H1 (cell line): ENCODE measurements at regions not wholly inside any gene's neighbourhood (a gene's known extent, or its start where the extent isn't known, plus 50 kb on each side); places are given as distances from the start of the nearest gene placed in this dataset.

Experiments
- CTCF ChIA-PET: fragments of 300-600 bp; sonication (Branson Sonifier 250); formaldehyde crosslinking; loops from one replicate; lab custom pipeline; 2021; ENCODE audit not compliant: partially characterized antibody; lab: Charles Lee
- POLR2A ChIA-PET: fragments of 300-600 bp; sonication (Branson Sonifier 250); formaldehyde crosslinking; loops from one replicate; lab custom pipeline; 2021; ENCODE audit warnings: inconsistent platforms; ENCODE audit not compliant: partially characterized antibody; lab: Charles Lee
- DNase-seq, 2 experiments: peaks; one replicate each; pipeline versions ENCODE4 v3.0.0 to v3.0.0-alpha.2; 2010 to 2022; ENCODE audit warnings: low spot score in 2 of 2, low read depth in 1 of 2, mixed read lengths in 1 of 2
- FAIRE-seq: peaks from 2 replicates; lab custom pipeline; 2011; peaks lifted over from hg19 to GRCh38; lab: Jason Lieb, UNC
- H2AFZ ChIP-seq: 2 replicates; pipeline ENCODE4 v1.8.1; 2012; ENCODE audit warnings: low read length, inconsistent platforms
- H2AK5ac ChIP-seq: 2 replicates; pipeline ENCODE4 v1.6.1; 2013; ENCODE audit warnings: low read depth, low read length
- H2BK120ac ChIP-seq: replicated peaks from 2 replicates; pipeline ENCODE3; 2013; ENCODE audit warnings: low read depth, low read length, inconsistent platforms
- H2BK12ac ChIP-seq: 2 replicates; pipeline ENCODE4 v1.6.1; 2013; ENCODE audit warnings: low read depth, low read length
- H2BK15ac ChIP-seq: 2 replicates; pipeline ENCODE4 v1.6.1; 2013; ENCODE audit warnings: low read length
- H2BK20ac ChIP-seq: 2 replicates; pipeline ENCODE4 v1.6.1; 2013; ENCODE audit warnings: low read length
- H2BK5ac ChIP-seq: 2 replicates; pipeline ENCODE4 v1.6.1; 2013; ENCODE audit warnings: low read depth, low read length
- H3K14ac ChIP-seq: 2 replicates; pipeline ENCODE4 v1.6.1; 2013; ENCODE audit warnings: inconsistent platforms; ENCODE audit not compliant: insufficient read length
- H3K18ac ChIP-seq: 2 replicates; pipeline ENCODE4 v1.6.1; 2013; ENCODE audit warnings: low read length; ENCODE audit errors: extremely low read depth
- H3K23ac ChIP-seq: 2 replicates; pipeline ENCODE4 v1.6.1; 2013; ENCODE audit warnings: inconsistent platforms; ENCODE audit not compliant: insufficient read length
- H3K23me2 ChIP-seq: 2 replicates; pipeline ENCODE4 v1.6.1; 2013; ENCODE audit warnings: low read depth, low read length
- H3K27ac ChIP-seq: 2 replicates; pipeline ENCODE4 v1.6.1; 2011; ENCODE audit warnings: low read depth, low read length, inconsistent platforms
- H3K27me3 ChIP-seq, 4 experiments: replicated peaks in 1 of 4; 1 replicate in 1 of 4; 2 replicates in 3 of 4; pipeline versions ENCODE4 v1.6.1 to v1.8.1; 2011 to 2013; ENCODE audit warnings: low read length in 3 of 4, mild to moderate bottlenecking in 3 of 4, inconsistent platforms in 2 of 4, mixed read lengths in 2 of 4, moderate library complexity in 1 of 4; ENCODE audit not compliant: control insufficient read depth in 3 of 4, insufficient read depth in 3 of 4; ENCODE audit errors: extremely low read depth in 1 of 4
- H3K36me3 ChIP-seq, 4 experiments: 2 replicates each; pipeline versions ENCODE4 v1.6.1 to v1.8.1; 2011 to 2013; ENCODE audit warnings: mild to moderate bottlenecking in 4 of 4, low read length in 3 of 4, moderate library complexity in 2 of 4, control low read depth in 1 of 4, inconsistent platforms in 1 of 4; ENCODE audit not compliant: insufficient read depth in 4 of 4, control insufficient read depth in 2 of 4
- H3K4ac ChIP-seq: replicated peaks from 2 replicates; pipeline ENCODE3; 2013; ENCODE audit warnings: low read length, low read depth, mixed read lengths, inconsistent platforms; ENCODE audit not compliant: insufficient read length
- H3K4me1 ChIP-seq, 4 experiments: replicated peaks in 1 of 4; 1 replicate in 1 of 4; 2 replicates in 3 of 4; pipeline versions ENCODE4 v1.6.1 to v1.8.1; 2011 to 2013; ENCODE audit warnings: low read length in 3 of 4, inconsistent platforms in 2 of 4, mixed read lengths in 1 of 4; ENCODE audit not compliant: insufficient read depth in 4 of 4, control insufficient read depth in 3 of 4
- H3K4me2 ChIP-seq, 2 experiments: 2 replicates each; pipeline versions ENCODE4 v1.6.1 to v1.8.1; 2011 to 2013; ENCODE audit warnings: low read depth in 2 of 2, low read length in 2 of 2, control low read depth in 1 of 2, inconsistent platforms in 1 of 2, mild to moderate bottlenecking in 1 of 2; ENCODE audit not compliant: insufficient read depth in 1 of 2
- H3K4me3 ChIP-seq, 4 experiments: fragments of 200-600, 300-600 bp in 1 of 4; sonication (generic), shearing (Covaris generic), sonication (Bioruptor Twin) in 1 of 4; 2 replicates each; pipeline versions ENCODE4 v1.5.1 to v1.8.1; 2011 to 2016; ENCODE audit warnings: low read length in 4 of 4, low read depth in 3 of 4, control low read depth in 2 of 4, inconsistent platforms in 2 of 4, mild to moderate bottlenecking in 2 of 4, mixed read lengths in 1 of 4, moderate library complexity in 1 of 4; ENCODE audit not compliant: insufficient read depth in 2 of 4; ENCODE audit errors: extremely low read depth in 1 of 4
- H3K56ac ChIP-seq: replicated peaks from 2 replicates; pipeline ENCODE3; 2013; ENCODE audit warnings: low read depth, mild to moderate bottlenecking, mixed read lengths, low read length, inconsistent platforms; ENCODE audit not compliant: insufficient read length
- H3K79me1 ChIP-seq: 2 replicates; pipeline ENCODE4 v1.6.1; 2013; ENCODE audit warnings: low read depth, low read length, control low read depth
- H3K79me2 ChIP-seq, 2 experiments: 2 replicates each; pipeline versions ENCODE4 v1.6.1 to v1.8.1; 2012 to 2013; ENCODE audit warnings: low read length in 2 of 2, mild to moderate bottlenecking in 2 of 2, inconsistent platforms in 1 of 2; ENCODE audit not compliant: insufficient read depth in 2 of 2, control insufficient read depth in 1 of 2
- H3K9ac ChIP-seq, 4 experiments: replicated peaks in 1 of 4; 1 replicate in 1 of 4; 2 replicates in 3 of 4; pipeline versions ENCODE4 v1.6.1 to v1.8.1; 2011 to 2013; ENCODE audit warnings: low read depth in 3 of 4, low read length in 3 of 4, control low read depth in 2 of 4, mild to moderate bottlenecking in 2 of 4, moderate library complexity in 2 of 4, inconsistent platforms in 1 of 4; ENCODE audit errors: extremely low read depth in 1 of 4
- H3K9me3 ChIP-seq, 2 experiments: 2 replicates each; pipeline versions ENCODE4 v1.6.1 to v1.8.1; 2012 to 2013; ENCODE audit warnings: mild to moderate bottlenecking in 2 of 2, moderate library complexity in 2 of 2, control low read depth in 1 of 2, inconsistent platforms in 1 of 2, low read depth in 1 of 2, low read length in 1 of 2, mixed read lengths in 1 of 2; ENCODE audit not compliant: insufficient read depth in 2 of 2
- H4K20me1 ChIP-seq, 2 experiments: replicated peaks in 1 of 2; 2 replicates each; pipeline versions ENCODE3 to v1.8.1; 2011 to 2013; ENCODE audit warnings: inconsistent platforms in 2 of 2, low read length in 2 of 2, mild to moderate bottlenecking in 1 of 2; ENCODE audit not compliant: insufficient read depth in 2 of 2, control insufficient read depth in 1 of 2
- H4K5ac ChIP-seq: 2 replicates; pipeline ENCODE4 v1.6.1; 2013; ENCODE audit warnings: low read length, low read depth, mixed read lengths, inconsistent platforms; ENCODE audit not compliant: insufficient read length
- H4K8ac ChIP-seq: 2 replicates; pipeline ENCODE4 v1.8.0; 2013; ENCODE audit warnings: mild to moderate bottlenecking, moderate library complexity, low read length, inconsistent platforms; ENCODE audit not compliant: insufficient read depth; ENCODE audit errors: extremely low read depth
- H4K91ac ChIP-seq: replicated peaks from 2 replicates; pipeline ENCODE3; 2013; ENCODE audit warnings: low read length, mixed read lengths, inconsistent platforms; ENCODE audit not compliant: insufficient read length
- BRCA1 ChIP-seq: IDR thresholded peaks from 2 replicates; pipeline ENCODE4 v1.6.1; 2012; ENCODE audit warnings: low read depth, low read length, improper control_type of control experiment
- CBX5 ChIP-seq: fragments of 300-800, 300-1000 bp; sonication (generic); IDR thresholded peaks from 2 replicates; pipeline ENCODE4 v1.7.1; 2016; ENCODE audit warnings: antibody characterized with exemption, low read length, low read depth
- EZH2 ChIP-seq: fragments of 200-600 bp; sonication (generic); IDR thresholded peaks from 2 replicates; pipeline ENCODE4 v1.7.1; 2012; ENCODE audit warnings: low read depth, mild to moderate bottlenecking, moderate library complexity, low read length, inconsistent platforms; ENCODE audit not compliant: severe bottlenecking
- HDAC6 ChIP-seq: IDR thresholded peaks from one replicate; pipeline ENCODE4 v1.7.1; 2012; ENCODE audit warnings: low read depth, mild to moderate bottlenecking, inconsistent platforms, low read length, moderate library complexity
- KDM4A ChIP-seq: IDR thresholded peaks from one replicate; pipeline ENCODE4 v1.7.1; 2012; ENCODE audit warnings: low read depth, mild to moderate bottlenecking, moderate library complexity, low read length, inconsistent platforms; ENCODE audit not compliant: severe bottlenecking
- PHF8 ChIP-seq: fragments of 200-600 bp; sonication (generic); conservative IDR thresholded peaks from 2 replicates; pipeline ENCODE4 v1.7.1; 2012; ENCODE audit warnings: low read depth, mild to moderate bottlenecking, inconsistent platforms, low read length, moderate library complexity
- SP1 ChIP-seq: IDR thresholded peaks from 2 replicates; pipeline ENCODE4 v1.6.1; 2011; ENCODE audit warnings: low read depth, low read length
- WGBS, 2 experiments: shearing (Covaris generic) in 1 of 2; methylation state at CpG; one replicate each; pipeline versions ENCODE4 v1.1.6 to v1.1.7; 2013 to 2015; ENCODE audit warnings: low lambda C conversion rate in 2 of 2, mixed read lengths in 2 of 2, inconsistent platforms in 1 of 2, low coverage in 1 of 2, missing lambda C conversion rate in 1 of 2; ENCODE audit not compliant: insufficient replicate concordance in 2 of 2, insufficient coverage in 1 of 2, insufficient read length in 1 of 2; ENCODE audit errors: extremely low coverage in 1 of 2, missing lambda C conversion rate in 1 of 2; 5-methylcytosine and 5-hydroxymethylcytosine counted together
- TF ChIP-seq, protein P1 (sequence below), 3 experiments: IDR thresholded peaks; 1 replicate in 2 of 3; 2 replicates in 1 of 3; pipeline versions ENCODE4 v1.5.1 to v1.6.1; 2011; ENCODE audit warnings: low read length in 3 of 3, mild to moderate bottlenecking in 3 of 3, inconsistent platforms in 2 of 3, low read depth in 1 of 3, moderate library complexity in 1 of 3; ENCODE audit not compliant: insufficient read depth in 1 of 3; ENCODE audit errors: control extremely low read depth in 1 of 3

DNA sequence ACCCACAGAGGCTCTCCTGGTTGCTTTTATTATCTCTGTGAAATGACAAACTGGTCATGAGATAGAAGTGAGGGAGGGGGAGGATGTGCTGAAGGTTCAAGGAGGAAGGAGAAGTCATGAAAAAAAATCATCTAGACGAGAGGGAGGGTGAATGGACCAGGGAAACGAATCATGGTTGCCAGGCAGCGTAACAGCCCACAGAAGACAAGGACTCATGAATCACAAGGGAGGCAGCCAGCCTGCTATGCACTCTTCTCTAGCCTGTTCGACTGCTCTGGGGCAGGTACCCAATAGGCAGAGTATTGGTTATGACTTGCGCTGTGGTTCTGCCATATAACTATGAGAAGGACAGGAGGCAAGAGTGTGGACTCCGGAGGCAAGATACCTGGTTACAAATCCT lies 475.2 kb downstream of the CDK5RAP2 start:
- Histone ChIP-seq H3K18ac (no peak overlapping the region), H3K27ac (no peak overlapping the region), H3K56ac (no peak overlapping the region), H3K36me3 (no peaks in the 10 kb centered on the region), H3K23ac (no peak overlapping the region), H3K9me3 (no peaks in the 10 kb centered on the region), H3K23me2 (no peaks in the 10 kb centered on the region), H4K5ac (no peak overlapping the region), H3K4me3 (no peak overlapping the region), H3K14ac (no peak overlapping the region), H2BK15ac (no peak overlapping the region), H4K91ac (no peak overlapping the region), H3K79me2 (no peaks in the 10 kb centered on the region), H3K9ac (no peak overlapping the region), H3K79me1 (no peaks in the 10 kb centered on the region), H2BK5ac (no peak overlapping the region), H2AFZ (no peak overlapping the region), H4K8ac (no peak overlapping the region), H2BK120ac (no peak overlapping the region), H3K27me3 (no peaks in the 10 kb centered on the region), H3K4ac (no peak overlapping the region), H3K4me1 (peaks cover 0 to 4% (median 0%) of the 10 kb centered on the region in 4 experiments; a peak in 1 of 7 replicates), H2BK20ac (no peak overlapping the region), H4K20me1 (no peaks in the 10 kb centered on the region), H2AK5ac (no peak overlapping the region), H2BK12ac (no peak overlapping the region), H3K4me2 (no peak overlapping the region)
- TF ChIP-seq PHF8 (no peak), EZH2 (no peak), SP1 (no peak), BRCA1 (no peak), HDAC6 (no peak), KDM4A (no peak), CBX5 (no peak)
- TF ChIP-seq, protein P1, sequence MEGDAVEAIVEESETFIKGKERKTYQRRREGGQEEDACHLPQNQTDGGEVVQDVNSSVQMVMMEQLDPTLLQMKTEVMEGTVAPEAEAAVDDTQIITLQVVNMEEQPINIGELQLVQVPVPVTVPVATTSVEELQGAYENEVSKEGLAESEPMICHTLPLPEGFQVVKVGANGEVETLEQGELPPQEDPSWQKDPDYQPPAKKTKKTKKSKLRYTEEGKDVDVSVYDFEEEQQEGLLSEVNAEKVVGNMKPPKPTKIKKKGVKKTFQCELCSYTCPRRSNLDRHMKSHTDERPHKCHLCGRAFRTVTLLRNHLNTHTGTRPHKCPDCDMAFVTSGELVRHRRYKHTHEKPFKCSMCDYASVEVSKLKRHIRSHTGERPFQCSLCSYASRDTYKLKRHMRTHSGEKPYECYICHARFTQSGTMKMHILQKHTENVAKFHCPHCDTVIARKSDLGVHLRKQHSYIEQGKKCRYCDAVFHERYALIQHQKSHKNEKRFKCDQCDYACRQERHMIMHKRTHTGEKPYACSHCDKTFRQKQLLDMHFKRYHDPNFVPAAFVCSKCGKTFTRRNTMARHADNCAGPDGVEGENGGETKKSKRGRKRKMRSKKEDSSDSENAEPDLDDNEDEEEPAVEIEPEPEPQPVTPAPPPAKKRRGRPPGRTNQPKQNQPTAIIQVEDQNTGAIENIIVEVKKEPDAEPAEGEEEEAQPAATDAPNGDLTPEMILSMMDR (IDR thresholded peaks at IDR 0.05; ENCODE audit: control extremely low read depth in 1 of 3, insufficient read depth in 1 of 3, low read depth in 1 of 3, low read length in 3 of 3): no peak
- ChIA-PET POLR2A (no interaction called here), CTCF (interaction anchor here (1.6 to 2.0 kb wide), 2 partner anchors 104 to 143 kb away, joined by 3 to 5 read pairs; no protein-coding TSS in a partner anchor)
- 96% methylated on average over 6 of the region's 6 CpGs; no CpG with 5 or more reads in 1 of the 2 experiments for WGBS, 2 experiments
- FAIRE-seq (no peak), DNase-seq (no peak)
